Breast epithelium (tissue), 4 donors: ENCODE measurements at regions not wholly inside any gene's neighbourhood (a gene's known extent, or its start where the extent isn't known, plus 50 kb on each side); places are given as distances from the start of the nearest gene placed in this dataset.

Experiments
- DNase-seq, 2 donors: peaks; one replicate each; pipeline ENCODE4 v3.0.0-alpha.2; 2019; ENCODE audit warnings: low spot score in 2 of 2
- H3K27ac ChIP-seq, 2 donors: fragments of 200-600 bp; sonication (generic) in 1 of 2; one replicate each; pipeline ENCODE4 v1.5.1; 2016 to 2019; ENCODE audit warnings: mild to moderate bottlenecking in 1 of 2
- H3K27me3 ChIP-seq, 2 donors: fragments of 200-600 bp; sonication (generic) in 1 of 2; one replicate each; pipeline versions ENCODE4 v1.5.1 to v1.6.0; 2017 to 2019; ENCODE audit warnings: control low read depth in 1 of 2, mild to moderate bottlenecking in 1 of 2
- H3K36me3 ChIP-seq: fragments of 200-600 bp; one replicate; pipeline ENCODE4 v1.5.1; 2019
- H3K4me1 ChIP-seq, 2 donors: fragments of 200-600 bp; sonication (generic); one replicate each; pipeline ENCODE4 v1.5.1; 2016 to 2019; ENCODE audit warnings: control low read depth in 1 of 2
- H3K4me3 ChIP-seq, 3 donors: fragments of 200-600 bp; sonication (generic); 1 replicate in 2 of 3; 2 replicates in 1 of 3; pipeline ENCODE4 v1.5.1; 2016 to 2019; ENCODE audit warnings: mild to moderate bottlenecking in 3 of 3, moderate library complexity in 2 of 3
- H3K9me3 ChIP-seq, 2 donors: fragments of 200-600 bp; sonication (generic) in 1 of 2; one replicate each; pipeline ENCODE4 v1.5.1; 2016 to 2019; ENCODE audit warnings: control low read depth in 1 of 2
- CTCF ChIP-seq, 3 donors: fragments of 450-650 bp; IDR thresholded peaks; one replicate each; pipeline ENCODE4 v1.5.1; 2016 to 2017; ENCODE audit warnings: antibody characterized with exemption in 3 of 3, mild to moderate bottlenecking in 3 of 3, moderate library complexity in 3 of 3
- POLR2A ChIP-seq: fragments of 450-650 bp; IDR thresholded peaks from one replicate; pipeline ENCODE4 v1.6.1; 2016; ENCODE audit warnings: antibody characterized with exemption, mild to moderate bottlenecking, moderate library complexity
- POLR2AphosphoS5 ChIP-seq, 3 donors: sonication (generic); formaldehyde crosslinking; IDR thresholded peaks; one replicate each; pipeline ENCODE4 v1.6.1; 2017; ENCODE audit warnings: antibody characterized with exemption in 3 of 3
- intact Hi-C: fragments of 100-400 bp; cut with DNase I; formaldehyde crosslinking; loops from one replicate; pipeline ENCODE4 v1.15.1; 2023; ENCODE audit warnings: low total_unique reads

GRCh38 chr18:43949291-43949690 lies 672.0 kb upstream of the SYT4 start:
- no peaks in the 10 kb centered on the region for H3K4me1 ChIP-seq
- H3K4me3 ChIP-seq = no peak overlapping the region
- DNase-seq = no peak
- intact Hi-C loops = no loop called here
- H3K9me3 ChIP-seq = peaks cover 10 to 12% of the 10 kb centered on the region in 2 donors
- no peak overlapping the region for H3K27ac ChIP-seq
- TF ChIP-seq POLR2AphosphoS5 (IDR thresholded peaks at IDR 0.05) (no peak), POLR2A (no peak), CTCF (IDR thresholded peaks at IDR 0.05) (no peak)
- no peaks in the 10 kb centered on the region for H3K27me3 ChIP-seq
- H3K36me3 ChIP-seq = no peaks in the 10 kb centered on the region

GRCh38 chr18:43950062-43950461 lies 672.8 kb upstream of the SYT4 start:
- no peak for DNase-seq
- no peaks in the 10 kb centered on the region for H3K27me3 ChIP-seq
- H3K36me3 ChIP-seq = no peaks in the 10 kb centered on the region
- H3K4me1 ChIP-seq = no peaks in the 10 kb centered on the region
- TF ChIP-seq POLR2A (no peak), POLR2AphosphoS5 (IDR thresholded peaks at IDR 0.05) (no peak), CTCF (IDR thresholded peaks at IDR 0.05) (no peak)
- H3K9me3 ChIP-seq = peaks cover 10 to 12% of the 10 kb centered on the region in 2 donors
- no peak overlapping the region for H3K4me3 ChIP-seq
- H3K27ac ChIP-seq = no peak overlapping the region
- intact Hi-C loops = no loop called here

GRCh38 chr18:43952398-43952797 lies 675.1 kb upstream of the SYT4 start:
- H3K9me3 ChIP-seq = peaks cover 10 to 12% of the 10 kb centered on the region in 2 donors
- intact Hi-C loops = no loop called here
- H3K27me3 ChIP-seq = no peaks in the 10 kb centered on the region
- no peak overlapping the region for H3K27ac ChIP-seq
- TF ChIP-seq POLR2A = no peak
- no peak for TF ChIP-seq POLR2AphosphoS5 (IDR thresholded peaks at IDR 0.05)
- no peak for TF ChIP-seq CTCF (IDR thresholded peaks at IDR 0.05)
- no peak for DNase-seq
- H3K4me3 ChIP-seq = no peak overlapping the region
- H3K36me3 ChIP-seq = no peaks in the 10 kb centered on the region
- no peaks in the 10 kb centered on the region for H3K4me1 ChIP-seq

- H3K9me3 ChIP-seq = no peaks in the 10 kb centered on the region
- no peaks in the 10 kb centered on the region for H3K27me3 ChIP-seq
- no peaks in the 10 kb centered on the region for H3K4me1 ChIP-seq
- DNase-seq = no peak
- no peak for TF ChIP-seq POLR2AphosphoS5 (IDR thresholded peaks at IDR 0.05)
- no peak for TF ChIP-seq POLR2A
- no peak for TF ChIP-seq CTCF (IDR thresholded peaks at IDR 0.05)
- H3K4me3 ChIP-seq = no peak overlapping the region
- no peak overlapping the region for H3K27ac ChIP-seq
- intact Hi-C loops = no loop called here
- H3K36me3 ChIP-seq = no peaks in the 10 kb centered on the region
Measured at GRCh38 chr18:43961722-43962121, 684.4 kb upstream of the SYT4 start.

- Histone ChIP-seq H3K4me1 (no peaks in the 10 kb centered on the region), H3K36me3 (no peaks in the 10 kb centered on the region)
- intact Hi-C loops = no loop called here
Measured at GRCh38 chr18:43964666-43965065, 687.4 kb upstream of the SYT4 start.

More at GRCh38 chr18:43964666-43965065, 687.4 kb upstream of the SYT4 start:
- no peak for DNase-seq
- Histone ChIP-seq H3K27me3 (no peaks in the 10 kb centered on the region), H3K27ac (no peak overlapping the region), H3K9me3 (no peaks in the 10 kb centered on the region), H3K4me3 (no peak overlapping the region)
- TF ChIP-seq CTCF (IDR thresholded peaks at IDR 0.05) (no peak), POLR2AphosphoS5 (IDR thresholded peaks at IDR 0.05) (no peak), POLR2A (no peak)
